ENCODE measurements at regions not wholly inside any gene's neighbourhood (a gene's known extent, or its start where the extent isn't known, plus 50 kb on each side); places are given as distances from the start of the nearest gene placed in this dataset.
"Not testable (repeated sequence)": the region's sequence is repeated elsewhere in the genome, so short reads cannot be mapped to it uniquely, and the experiment has no call there.

- no peak for DNase-seq
Measured at GRCh38 chr17:36823850-36824677, 113.2 kb upstream of the LHX1 start.

- no peak for DNase-seq
Measured at GRCh38 chr17:36824678-36825101, 112.6 kb upstream of the LHX1 start.

- no peak for DNase-seq
Measured at GRCh38 chr17:36825113-36825512, 112.2 kb upstream of the LHX1 start.

- no peak for DNase-seq
Measured at GRCh38 chr17:36825521-36825920, 111.8 kb upstream of the LHX1 start.

- no peak for DNase-seq
Measured at GRCh38 chr17:36825951-36826350, 111.3 kb upstream of the LHX1 start.

- no peak for DNase-seq
Measured at GRCh38 chr17:36827081-36827480, 110.2 kb upstream of the LHX1 start.

- DNase-seq = no peak
Measured at GRCh38 chr17:36829676-36830075, 107.6 kb upstream of the LHX1 start.

GRCh38 chr17:36833279-36833678, 104.0 kb upstream of the LHX1 start:
- no peak for DNase-seq

- no peak for DNase-seq
Measured at GRCh38 chr17:36835036-36835435, 102.2 kb upstream of the LHX1 start.

- no peak for DNase-seq
Measured at GRCh38 chr17:36837195-36837938, 99.9 kb upstream of the LHX1 start.

GRCh38 chr17:36837939-36838272, 99.4 kb upstream of the LHX1 start:
- no peak for DNase-seq

GRCh38 chr17:36839256-36839655, 98.0 kb upstream of the LHX1 start:
- no peak for DNase-seq

GRCh38 chr17:36840796-36841195, 96.5 kb upstream of the LHX1 start:
- no peak for DNase-seq

GRCh38 chr17:36842231-36842819, 95.0 kb upstream of the LHX1 start:
- no peak for DNase-seq

- no peak for DNase-seq
Measured at GRCh38 chr17:36842963-36843558, 94.2 kb upstream of the LHX1 start.

GRCh38 chr17:36844013-36844412, 93.3 kb upstream of the LHX1 start:
- no peak for DNase-seq

GRCh38 chr17:36844601-36845000, 92.7 kb upstream of the LHX1 start:
- no peak for DNase-seq

- no peak for DNase-seq
Measured at GRCh38 chr17:36845916-36846315, 91.4 kb upstream of the LHX1 start.

GRCh38 chr17:36846410-36847292, 90.6 kb upstream of the LHX1 start:
- DNase-seq = no peak

GRCh38 chr17:36848008-36848902, 89.0 kb upstream of the LHX1 start:
- no peak for DNase-seq

GRCh38 chr17:36849020-36849419, 88.3 kb upstream of the LHX1 start:
- not testable (repeated sequence) for DNase-seq

Measured in CD4-positive, alpha-beta T cell treated with Interferon gamma for 1 hour (primary cell).